A673 (cell line): ENCODE measurements at regions not wholly inside any gene's neighbourhood (a gene's known extent, or its start where the extent isn't known, plus 50 kb on each side); places are given as distances from the start of the nearest gene placed in this dataset.

Source experiments
- BruUV-seq: library from RNA; stranded (reverse); fragments of 400-500 nt; replicated peaks from 2 replicates; lab custom pipeline; 2021; lab: Mats Ljungman, UMichigan
- CTCF ChIA-PET: fragments of 300-600 bp; sonication (Branson Sonifier 250); formaldehyde crosslinking; loops from one replicate; lab custom pipeline; 2022; ENCODE audit warnings: antibody characterized with exemption; lab: Charles Lee
- POLR2A ChIA-PET: fragments of 300-600 bp; sonication (Branson Sonifier 250); formaldehyde crosslinking; loops from one replicate; lab custom pipeline; 2022; ENCODE audit warnings: antibody characterized with exemption; ENCODE audit not compliant: low non-redundant PET; lab: Charles Lee
- DNase-seq: peaks from one replicate; pipeline ENCODE4 v3.0.0-alpha.2; 2015; ENCODE audit warnings: low spot score
- H3K27ac ChIP-seq: fragments of 200-600 bp; sonication (generic); 2 replicates; pipeline ENCODE4 v1.5.1; 2016; ENCODE audit warnings: mixed run types, low read depth, mild to moderate bottlenecking, mixed read lengths, antibody characterized with exemption, low read length; ENCODE audit not compliant: poor library complexity, severe bottlenecking
- H3K27me3 ChIP-seq: fragments of 200-600 bp; sonication (generic); replicated peaks from 2 replicates; pipeline ENCODE4 v1.6.1; 2017; ENCODE audit warnings: mixed run types, low read depth, mild to moderate bottlenecking, mixed read lengths, antibody characterized with exemption, low read length; ENCODE audit not compliant: insufficient read depth, poor library complexity
- H3K36me3 ChIP-seq: fragments of 200-600 bp; sonication (generic); 2 replicates; pipeline ENCODE4 v1.6.1; 2016; ENCODE audit warnings: mixed run types, mild to moderate bottlenecking, mixed read lengths, antibody characterized with exemption, low read length; ENCODE audit not compliant: insufficient read depth, poor library complexity, severe bottlenecking
- H3K4me1 ChIP-seq: fragments of 200-600 bp; sonication (generic); 2 replicates; pipeline ENCODE4 v1.6.1; 2017; ENCODE audit warnings: mixed run types, mild to moderate bottlenecking, mixed read lengths, antibody characterized with exemption, low read length; ENCODE audit not compliant: insufficient read depth, poor library complexity, severe bottlenecking
- H3K4me3 ChIP-seq: fragments of 200-600 bp; sonication (generic); 2 replicates; pipeline ENCODE4 v1.5.1; 2016; ENCODE audit warnings: low read depth, mixed run types, mild to moderate bottlenecking, mixed read lengths, low read length; ENCODE audit not compliant: poor library complexity, severe bottlenecking
- H3K9me3 ChIP-seq: fragments of 200-600 bp; sonication (generic); 2 replicates; pipeline ENCODE4 v1.6.1; 2016; ENCODE audit warnings: mixed run types, low read depth, mild to moderate bottlenecking, mixed read lengths, antibody characterized with exemption, low read length; ENCODE audit not compliant: poor library complexity, severe bottlenecking
- EZH2 ChIP-seq: fragments of 200-600 bp; sonication (generic); IDR thresholded peaks from 2 replicates; pipeline ENCODE4 v1.6.1; 2017; ENCODE audit warnings: borderline replicate concordance, low read depth, mild to moderate bottlenecking, mixed read lengths, antibody characterized with exemption, low read length; ENCODE audit not compliant: poor library complexity, severe bottlenecking
- intact Hi-C: fragments of 100-400 bp; cut with micrococcal nuclease; formaldehyde crosslinking; loops from one replicate; pipeline ENCODE4 v1.10.0; 2022; ENCODE audit not compliant: unreplicated experiment
- TF ChIP-seq, protein P1 (sequence below): fragments of 300-800, 200-600 bp; sonication (generic); conservative IDR thresholded peaks from 2 replicates; pipeline ENCODE4 v1.5.1; 2017; ENCODE audit warnings: low read depth, mild to moderate bottlenecking, antibody characterized with exemption, low read length, moderate library complexity, mixed read lengths

DNA sequence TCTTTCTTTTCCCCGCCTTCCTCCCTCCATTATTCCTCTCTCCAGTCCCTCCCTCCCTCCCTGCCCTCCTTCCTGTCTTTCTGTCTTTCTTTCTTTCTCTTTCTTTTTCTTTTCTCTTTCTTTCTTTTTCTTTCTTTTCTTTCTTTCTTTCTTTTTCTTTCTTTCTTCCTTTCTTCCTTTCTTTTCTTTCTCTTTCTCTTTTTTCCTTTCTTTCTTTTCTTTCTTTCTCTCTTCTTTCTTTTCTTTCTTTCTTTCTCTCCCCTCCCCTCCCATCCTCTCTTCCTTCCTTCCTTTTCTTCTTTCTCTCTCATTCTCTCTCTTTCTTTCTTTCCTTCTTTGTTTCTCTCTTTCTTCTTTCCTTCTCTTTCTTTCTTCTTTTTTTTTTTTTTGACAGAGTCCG is 402.2 kb upstream of the PLXNA2 start:
- no peak overlapping the region for H3K4me3 ChIP-seq
- no peaks in the 10 kb centered on the region for H3K9me3 ChIP-seq
- no peak overlapping the region for H3K27ac ChIP-seq
- TF ChIP-seq EZH2 = no peak
- TF ChIP-seq, protein P1, sequence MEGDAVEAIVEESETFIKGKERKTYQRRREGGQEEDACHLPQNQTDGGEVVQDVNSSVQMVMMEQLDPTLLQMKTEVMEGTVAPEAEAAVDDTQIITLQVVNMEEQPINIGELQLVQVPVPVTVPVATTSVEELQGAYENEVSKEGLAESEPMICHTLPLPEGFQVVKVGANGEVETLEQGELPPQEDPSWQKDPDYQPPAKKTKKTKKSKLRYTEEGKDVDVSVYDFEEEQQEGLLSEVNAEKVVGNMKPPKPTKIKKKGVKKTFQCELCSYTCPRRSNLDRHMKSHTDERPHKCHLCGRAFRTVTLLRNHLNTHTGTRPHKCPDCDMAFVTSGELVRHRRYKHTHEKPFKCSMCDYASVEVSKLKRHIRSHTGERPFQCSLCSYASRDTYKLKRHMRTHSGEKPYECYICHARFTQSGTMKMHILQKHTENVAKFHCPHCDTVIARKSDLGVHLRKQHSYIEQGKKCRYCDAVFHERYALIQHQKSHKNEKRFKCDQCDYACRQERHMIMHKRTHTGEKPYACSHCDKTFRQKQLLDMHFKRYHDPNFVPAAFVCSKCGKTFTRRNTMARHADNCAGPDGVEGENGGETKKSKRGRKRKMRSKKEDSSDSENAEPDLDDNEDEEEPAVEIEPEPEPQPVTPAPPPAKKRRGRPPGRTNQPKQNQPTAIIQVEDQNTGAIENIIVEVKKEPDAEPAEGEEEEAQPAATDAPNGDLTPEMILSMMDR = no peak
- ChIA-PET POLR2A (no interaction called here), CTCF (no interaction called here)
- intact Hi-C loops = no loop called here
- DNase-seq = no peak
- H3K4me1 ChIP-seq = no peaks in the 10 kb centered on the region
- H3K36me3 ChIP-seq = no peaks in the 10 kb centered on the region
- H3K27me3 ChIP-seq = peaks cover 2% of the 10 kb centered on the region
- no TSS peak for BruUV-seq

DNA sequence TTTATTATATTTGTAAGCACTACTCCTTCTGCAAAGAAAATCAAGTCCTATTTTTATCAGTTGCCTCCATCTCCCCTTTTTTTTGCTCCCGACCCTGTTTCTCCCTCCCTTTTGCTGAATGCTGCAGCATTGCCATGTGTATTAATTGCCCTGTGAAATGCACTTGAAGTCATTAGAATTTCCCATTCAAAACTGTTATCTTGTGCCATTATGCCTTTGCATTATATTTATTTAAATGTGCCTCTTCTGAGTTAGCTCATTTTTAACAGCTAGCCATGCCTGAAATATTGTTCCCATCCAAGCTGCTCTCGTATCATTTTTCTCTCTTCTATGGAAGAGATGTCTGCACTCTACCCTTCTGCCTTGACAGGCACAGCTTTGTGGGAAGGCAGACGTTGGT is 404.0 kb upstream of the PLXNA2 start:
- BruUV-seq = no TSS peak
- intact Hi-C loops = no loop called here
- Histone ChIP-seq H3K4me3 (no peak overlapping the region), H3K36me3 (no peaks in the 10 kb centered on the region), H3K4me1 (no peaks in the 10 kb centered on the region), H3K27me3 (peaks cover 2% of the 10 kb centered on the region), H3K27ac (no peak overlapping the region), H3K9me3 (no peaks in the 10 kb centered on the region)
- ChIA-PET POLR2A (interaction anchor here (0.7 kb wide), 1 partner anchor 353 kb away, joined by 4 read pairs; no protein-coding TSS in a partner anchor), CTCF (no interaction called here)
- TF ChIP-seq EZH2 = no peak
- TF ChIP-seq, protein P1 = no peak
- DNase-seq = no peak

DNA sequence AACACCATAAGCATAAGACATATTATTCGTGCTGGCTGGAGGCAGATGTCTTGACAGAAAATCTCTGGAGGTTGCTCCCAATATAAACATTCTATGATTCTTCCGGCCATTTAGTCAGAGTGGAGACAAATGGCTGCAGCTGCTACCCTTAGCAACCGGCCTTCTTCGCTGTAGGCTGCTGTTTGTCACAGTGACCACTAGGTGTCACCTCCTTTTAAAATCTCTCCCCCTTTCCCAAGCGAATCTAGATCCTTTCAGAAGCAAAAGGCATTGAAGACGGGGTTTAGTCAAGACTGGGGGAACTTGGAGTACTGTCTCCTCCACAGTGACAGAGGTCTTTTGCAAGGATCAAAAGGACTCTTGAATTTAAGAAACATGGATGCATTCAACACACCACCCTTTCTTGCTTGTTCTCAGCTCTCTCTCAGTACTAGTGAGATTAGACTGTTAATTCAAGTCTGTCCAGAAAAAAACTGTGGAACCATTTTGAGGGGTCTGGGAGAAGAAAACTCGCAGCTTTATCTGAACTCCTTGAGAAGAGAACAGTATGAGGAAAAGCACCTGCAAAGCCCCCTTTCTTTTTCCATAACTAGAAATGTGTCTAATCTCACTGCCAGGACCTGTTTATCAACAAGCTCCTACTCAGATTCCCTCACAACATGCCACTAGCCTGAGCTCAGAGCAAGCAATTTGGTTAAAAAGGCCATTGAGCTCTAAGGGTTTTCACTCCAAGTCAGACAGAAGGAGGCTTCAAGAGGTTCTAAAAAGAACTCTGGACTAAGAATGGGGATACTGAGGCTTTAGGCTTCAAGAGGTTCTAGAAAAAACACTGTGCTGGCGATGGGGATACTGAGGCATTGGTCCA is 408.3 kb upstream of the PLXNA2 start:
- Histone ChIP-seq H3K9me3 (no peaks in the 10 kb centered on the region), H3K4me3 (no peak overlapping the region), H3K27ac (no peak overlapping the region), H3K27me3 (peaks cover 4% of the 10 kb centered on the region), H3K4me1 (no peaks in the 10 kb centered on the region), H3K36me3 (no peaks in the 10 kb centered on the region)
- ChIA-PET POLR2A (no interaction called here), CTCF (interaction anchor here (0.6 to 1.1 kb wide), 3 partner anchors 15 to 861 kb away, joined by 3 read pairs; no protein-coding TSS in a partner anchor)
- TF ChIP-seq EZH2 = no peak
- TF ChIP-seq, protein P1 = peak; percentile 84
- intact Hi-C loops = loop anchor here (1.0 to 5.0 kb wide), 3 partner anchors 555 to 914 kb away; no protein-coding TSS in a partner anchor
- no TSS peak for BruUV-seq
- DNase-seq = peak; percentile 74
